ENCODE measurements at regions not wholly inside any gene's neighbourhood (a gene's known extent, or its start where the extent isn't known, plus 50 kb on each side); places are given as distances from the start of the nearest gene placed in this dataset.

DNA sequence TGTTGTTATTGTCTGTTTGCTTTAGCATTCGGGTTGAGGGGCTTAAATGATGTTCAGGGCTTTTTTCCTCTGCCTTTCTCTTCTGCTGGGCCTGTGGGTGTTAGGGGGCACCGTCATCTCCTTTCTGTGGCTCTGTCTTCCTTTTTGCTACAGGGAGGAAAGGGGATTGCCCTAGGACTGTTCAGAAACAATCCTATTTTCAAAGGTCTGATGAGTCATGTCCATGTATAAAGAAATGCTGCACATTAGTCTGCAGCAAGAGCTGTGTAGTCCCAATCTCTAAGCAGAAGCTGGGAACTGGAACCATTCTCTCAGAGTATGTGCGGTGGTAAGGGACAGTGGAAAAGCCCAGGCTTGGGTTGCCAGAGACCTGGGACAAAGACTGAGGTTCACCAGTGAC lies 462.3 kb downstream of the OMA1 start:
- H3K36me3 ChIP-seq (ENCODE audit: control insufficient read depth, insufficient read depth, low read length) = no peaks in the 10 kb centered on the region
- no peak overlapping the region for H3K4me3 ChIP-seq (ENCODE audit: low read length)

GRCh38 chr1:58082596-58082995 lies 463.9 kb downstream of the OMA1 start:
- DNase-seq (ENCODE audit: low read depth, low spot score) = no peak
- Histone ChIP-seq H3K27me3 (ENCODE audit: control insufficient read depth, insufficient read depth, low read length) (no peaks in the 10 kb centered on the region), H3K4me1 (ENCODE audit: control insufficient read depth, insufficient read depth, low read length) (no peaks in the 10 kb centered on the region), H3K9me3 (ENCODE audit: control insufficient read depth, insufficient read depth, low read length) (no peaks in the 10 kb centered on the region), H3K36me3 (ENCODE audit: control insufficient read depth, insufficient read depth, low read length) (no peaks in the 10 kb centered on the region), H3K4me3 (ENCODE audit: low read length) (no peak overlapping the region), H3K27ac (ENCODE audit: low read length) (no peak overlapping the region)
- WGBS (ENCODE audit: insufficient coverage, insufficient read length) = no CpG with 5 or more reads among the region's 5 CpGs

More for the DNA sequence above, 462.3 kb downstream of the OMA1 start:
- no peaks in the 10 kb centered on the region for H3K9me3 ChIP-seq (ENCODE audit: control insufficient read depth, insufficient read depth, low read length)
- H3K27ac ChIP-seq (ENCODE audit: low read length) = no peak overlapping the region
- no peak for DNase-seq (ENCODE audit: low read depth, low spot score)
- WGBS (ENCODE audit: insufficient coverage, insufficient read length) = no CpG with 5 or more reads among the region's 3 CpGs
- peaks cover 4% of the 10 kb centered on the region; the same call in 1 of the 2 replicates for H3K4me1 ChIP-seq (ENCODE audit: control insufficient read depth, insufficient read depth, low read length)
- no peaks in the 10 kb centered on the region for H3K27me3 ChIP-seq (ENCODE audit: control insufficient read depth, insufficient read depth, low read length)

DNA sequence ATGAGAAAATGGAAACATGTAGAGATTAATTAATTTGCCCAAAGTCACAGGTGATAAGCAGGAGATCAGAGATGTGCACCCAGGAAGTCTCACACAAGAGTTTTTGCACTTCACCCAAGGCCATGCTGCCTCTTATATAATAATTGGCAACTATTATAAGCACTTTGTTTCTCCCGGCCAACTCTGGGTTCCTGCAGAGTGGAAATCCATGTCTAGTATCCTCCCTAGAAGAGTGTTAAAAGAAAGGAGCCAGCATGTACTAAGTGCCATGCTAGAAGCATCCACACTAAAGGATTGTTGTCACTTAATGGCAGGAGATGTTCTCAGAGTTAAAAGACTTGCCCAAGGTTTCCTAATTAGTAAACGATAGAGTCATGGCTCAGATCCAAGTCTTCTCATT lies 470.3 kb downstream of the OMA1 start:
- H3K36me3 ChIP-seq (ENCODE audit: control insufficient read depth, insufficient read depth, low read length) = no peaks in the 10 kb centered on the region
- H3K4me3 ChIP-seq (ENCODE audit: low read length) = no peak overlapping the region
- H3K27me3 ChIP-seq (ENCODE audit: control insufficient read depth, insufficient read depth, low read length) = no peaks in the 10 kb centered on the region
- no peak for DNase-seq (ENCODE audit: low read depth, low spot score)
- no peak overlapping the region for H3K27ac ChIP-seq (ENCODE audit: low read length)
- H3K9me3 ChIP-seq (ENCODE audit: control insufficient read depth, insufficient read depth, low read length) = no peaks in the 10 kb centered on the region
- no CpG with 5 or more reads among the region's 2 CpGs for WGBS (ENCODE audit: insufficient coverage, insufficient read length)
- no peaks in the 10 kb centered on the region for H3K4me1 ChIP-seq (ENCODE audit: control insufficient read depth, insufficient read depth, low read length)

GRCh38 chr1:58075188-58075578 lies 471.3 kb downstream of the OMA1 start:
- no peaks in the 10 kb centered on the region for H3K4me1 ChIP-seq (ENCODE audit: control insufficient read depth, insufficient read depth, low read length)
- H3K27me3 ChIP-seq (ENCODE audit: control insufficient read depth, insufficient read depth, low read length) = no peaks in the 10 kb centered on the region
- no peak overlapping the region for H3K4me3 ChIP-seq (ENCODE audit: low read length)
- no peak overlapping the region for H3K27ac ChIP-seq (ENCODE audit: low read length)
- no peak for DNase-seq (ENCODE audit: low read depth, low spot score)
- no peaks in the 10 kb centered on the region for H3K36me3 ChIP-seq (ENCODE audit: control insufficient read depth, insufficient read depth, low read length)
- WGBS (ENCODE audit: insufficient coverage, insufficient read length) = no CpG with 5 or more reads among the region's 1 CpG
- no peaks in the 10 kb centered on the region for H3K9me3 ChIP-seq (ENCODE audit: control insufficient read depth, insufficient read depth, low read length)

GRCh38 chr1:58072450-58072849 lies 474.1 kb downstream of the OMA1 start:
- H3K27me3 ChIP-seq (ENCODE audit: control insufficient read depth, insufficient read depth, low read length) = no peaks in the 10 kb centered on the region
- H3K27ac ChIP-seq (ENCODE audit: low read length) = no peak overlapping the region
- H3K9me3 ChIP-seq (ENCODE audit: control insufficient read depth, insufficient read depth, low read length) = no peaks in the 10 kb centered on the region
- DNase-seq (ENCODE audit: low read depth, low spot score) = no peak
- no peak overlapping the region for H3K4me3 ChIP-seq (ENCODE audit: low read length)
- H3K36me3 ChIP-seq (ENCODE audit: control insufficient read depth, insufficient read depth, low read length) = no peaks in the 10 kb centered on the region
- no peaks in the 10 kb centered on the region for H3K4me1 ChIP-seq (ENCODE audit: control insufficient read depth, insufficient read depth, low read length)
- no CpG with 5 or more reads among the region's 4 CpGs for WGBS (ENCODE audit: insufficient coverage, insufficient read length)

DNA sequence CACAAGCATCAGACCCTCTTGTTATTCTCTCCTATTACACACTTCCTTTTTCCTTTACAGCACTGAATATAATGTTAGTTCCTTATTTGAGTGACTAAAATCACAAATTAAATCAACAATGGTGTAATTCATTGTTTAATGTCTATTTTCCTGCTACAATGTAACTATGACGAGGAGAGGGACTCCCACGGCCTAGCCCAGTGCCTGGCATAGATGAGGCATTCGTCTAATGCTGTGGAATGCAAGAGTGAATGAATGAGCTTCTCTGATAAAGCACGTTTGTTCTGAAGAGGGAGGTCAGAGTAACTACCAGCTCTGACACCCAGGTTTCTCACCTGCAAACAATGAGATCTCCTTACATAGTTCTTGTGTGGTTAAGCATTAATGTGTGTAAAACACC lies 479.4 kb downstream of the OMA1 start:
- no peak for DNase-seq (ENCODE audit: low read depth, low spot score)
- H3K4me3 ChIP-seq (ENCODE audit: low read length) = no peak overlapping the region
- H3K4me1 ChIP-seq (ENCODE audit: control insufficient read depth, insufficient read depth, low read length) = peaks cover 2% of the 10 kb centered on the region; the same call in 1 of the 2 replicates
- H3K36me3 ChIP-seq (ENCODE audit: control insufficient read depth, insufficient read depth, low read length) = no peaks in the 10 kb centered on the region
- WGBS (ENCODE audit: insufficient coverage, insufficient read length) = no CpG with 5 or more reads among the region's 4 CpGs
- H3K9me3 ChIP-seq (ENCODE audit: control insufficient read depth, insufficient read depth, low read length) = no peaks in the 10 kb centered on the region
- H3K27ac ChIP-seq (ENCODE audit: low read length) = no peak overlapping the region
- H3K27me3 ChIP-seq (ENCODE audit: control insufficient read depth, insufficient read depth, low read length) = no peaks in the 10 kb centered on the region

DNA sequence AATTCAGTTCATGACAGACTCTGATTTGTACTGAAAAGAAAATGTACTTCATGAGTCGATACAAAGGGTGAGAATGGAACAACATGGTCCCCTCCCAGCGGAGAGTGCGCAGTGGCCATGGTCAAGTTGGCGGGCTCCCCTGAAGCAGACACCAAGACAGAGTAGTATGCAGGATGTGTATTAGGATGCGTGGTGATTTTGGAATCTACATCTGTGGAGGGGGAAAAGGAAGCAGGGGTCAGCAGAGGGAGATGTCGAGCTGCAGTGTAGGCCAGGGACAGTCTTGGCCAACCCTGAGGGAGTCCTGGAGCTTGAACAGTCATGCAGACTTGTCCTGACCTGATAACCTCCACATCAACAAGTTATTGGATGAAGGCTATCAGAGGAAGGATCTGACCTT lies 481.0 kb downstream of the OMA1 start:
- Histone ChIP-seq H3K27me3 (ENCODE audit: control insufficient read depth, insufficient read depth, low read length) (no peaks in the 10 kb centered on the region), H3K27ac (ENCODE audit: low read length) (no peak overlapping the region), H3K4me3 (ENCODE audit: low read length) (no peak overlapping the region), H3K4me1 (ENCODE audit: control insufficient read depth, insufficient read depth, low read length) (peaks cover 2% of the 10 kb centered on the region; the same call in 1 of the 2 replicates), H3K36me3 (ENCODE audit: control insufficient read depth, insufficient read depth, low read length) (no peaks in the 10 kb centered on the region), H3K9me3 (ENCODE audit: control insufficient read depth, insufficient read depth, low read length) (no peaks in the 10 kb centered on the region)
- WGBS (ENCODE audit: insufficient coverage, insufficient read length) = no CpG with 5 or more reads among the region's 6 CpGs
- peak; percentile 31 for DNase-seq (ENCODE audit: low read depth, low spot score)

DNA sequence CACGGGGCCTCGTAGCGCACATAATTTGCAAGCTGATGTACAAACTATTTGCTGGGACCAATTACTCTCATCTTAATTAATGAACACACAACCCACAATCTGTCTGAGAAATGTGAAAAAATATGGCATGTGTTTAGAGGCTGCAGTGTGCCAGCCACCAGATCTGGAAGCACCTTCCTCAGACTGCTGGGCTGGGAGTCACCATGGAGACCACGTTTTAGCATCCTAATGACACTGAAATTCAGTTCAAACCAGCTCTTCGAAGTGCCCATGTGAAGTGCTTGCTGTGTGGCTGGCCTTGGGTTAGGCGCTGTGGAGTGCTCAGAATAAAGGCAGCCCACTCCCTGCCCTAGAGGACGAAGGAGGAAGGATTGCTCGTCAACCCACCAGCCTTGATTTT lies 482.4 kb downstream of the OMA1 start:
- no CpG with 5 or more reads among the region's 8 CpGs for WGBS (ENCODE audit: insufficient coverage, insufficient read length)
- no peaks in the 10 kb centered on the region for H3K36me3 ChIP-seq (ENCODE audit: control insufficient read depth, insufficient read depth, low read length)
- H3K4me3 ChIP-seq (ENCODE audit: low read length) = no peak overlapping the region
- H3K27ac ChIP-seq (ENCODE audit: low read length) = no peak overlapping the region
- no peaks in the 10 kb centered on the region for H3K27me3 ChIP-seq (ENCODE audit: control insufficient read depth, insufficient read depth, low read length)
- peaks cover 2% of the 10 kb centered on the region; the same call in 1 of the 2 replicates for H3K4me1 ChIP-seq (ENCODE audit: control insufficient read depth, insufficient read depth, low read length)
- no peaks in the 10 kb centered on the region for H3K9me3 ChIP-seq (ENCODE audit: control insufficient read depth, insufficient read depth, low read length)
- DNase-seq (ENCODE audit: low read depth, low spot score) = no peak

- no peaks in the 10 kb centered on the region for H3K9me3 ChIP-seq (ENCODE audit: control insufficient read depth, insufficient read depth, low read length)
- DNase-seq (ENCODE audit: low read depth, low spot score) = no peak
- peaks cover 2% of the 10 kb centered on the region; the same call in 1 of the 2 replicates for H3K4me1 ChIP-seq (ENCODE audit: control insufficient read depth, insufficient read depth, low read length)
- WGBS (ENCODE audit: insufficient coverage, insufficient read length) = no CpG with 5 or more reads among the region's 4 CpGs
- H3K27me3 ChIP-seq (ENCODE audit: control insufficient read depth, insufficient read depth, low read length) = no peaks in the 10 kb centered on the region
- no peaks in the 10 kb centered on the region for H3K36me3 ChIP-seq (ENCODE audit: control insufficient read depth, insufficient read depth, low read length)
- H3K4me3 ChIP-seq (ENCODE audit: low read length) = no peak overlapping the region
- no peak overlapping the region for H3K27ac ChIP-seq (ENCODE audit: low read length)
Measured at GRCh38 chr1:58063095-58063494, 483.4 kb downstream of the OMA1 start.

GRCh38 chr1:58062635-58063034 lies 483.9 kb downstream of the OMA1 start:
- Histone ChIP-seq H3K27me3 (ENCODE audit: control insufficient read depth, insufficient read depth, low read length) (no peaks in the 10 kb centered on the region), H3K9me3 (ENCODE audit: control insufficient read depth, insufficient read depth, low read length) (no peaks in the 10 kb centered on the region), H3K4me1 (ENCODE audit: control insufficient read depth, insufficient read depth, low read length) (peaks cover 2% of the 10 kb centered on the region; the same call in 1 of the 2 replicates), H3K36me3 (ENCODE audit: control insufficient read depth, insufficient read depth, low read length) (no peaks in the 10 kb centered on the region), H3K27ac (ENCODE audit: low read length) (no peak overlapping the region), H3K4me3 (ENCODE audit: low read length) (no peak overlapping the region)
- no peak for DNase-seq (ENCODE audit: low read depth, low spot score)
- WGBS (ENCODE audit: insufficient coverage, insufficient read length) = no CpG with 5 or more reads among the region's 4 CpGs

DNA sequence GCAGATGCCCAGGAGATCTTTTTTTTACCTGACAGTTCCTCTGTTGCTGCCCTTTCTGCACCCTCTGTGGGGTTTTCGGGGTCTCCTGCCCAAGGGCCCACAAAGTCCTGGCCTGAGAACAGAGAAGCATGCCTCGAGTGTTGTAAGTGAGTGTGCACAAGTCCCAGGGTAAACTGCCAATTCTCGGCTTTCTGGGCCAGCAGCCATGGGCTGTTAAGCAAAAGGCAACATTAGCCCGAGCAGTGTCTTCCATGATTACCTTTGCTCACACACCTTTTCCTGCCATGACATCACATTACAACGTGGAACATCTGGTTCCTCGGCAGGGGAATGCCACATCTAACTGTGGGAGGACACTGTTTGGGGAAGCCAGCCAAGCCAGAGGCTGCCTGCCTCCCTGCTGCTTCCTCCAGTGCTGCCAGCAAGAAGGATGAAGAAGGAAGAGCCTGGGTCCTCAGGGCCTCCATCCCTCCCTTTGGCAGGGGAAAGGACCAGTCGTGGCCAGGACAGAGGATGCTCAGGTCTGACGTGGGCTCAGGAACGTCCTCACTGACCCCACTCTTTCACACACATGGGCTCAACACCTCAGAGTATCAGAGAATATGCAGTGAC lies 485.9 kb downstream of the OMA1 start:
- no peak overlapping the region for H3K27ac ChIP-seq (ENCODE audit: low read length)

More for the DNA sequence above, 485.9 kb downstream of the OMA1 start:
- no peak overlapping the region for H3K4me3 ChIP-seq (ENCODE audit: low read length)
- H3K36me3 ChIP-seq (ENCODE audit: control insufficient read depth, insufficient read depth, low read length) = no peaks in the 10 kb centered on the region
- no peak for DNase-seq (ENCODE audit: low read depth, low spot score)
- no peaks in the 10 kb centered on the region for H3K9me3 ChIP-seq (ENCODE audit: control insufficient read depth, insufficient read depth, low read length)
- peaks cover 2% of the 10 kb centered on the region; the same call in 1 of the 2 replicates for H3K4me1 ChIP-seq (ENCODE audit: control insufficient read depth, insufficient read depth, low read length)
- no CpG with 5 or more reads among the region's 9 CpGs for WGBS (ENCODE audit: insufficient coverage, insufficient read length)
- H3K27me3 ChIP-seq (ENCODE audit: control insufficient read depth, insufficient read depth, low read length) = no peaks in the 10 kb centered on the region

All from iPS DF 6.9 (cell line).